Fibroblast of skin of left biceps (primary cell): ENCODE measurements at regions not wholly inside any gene's neighbourhood (a gene's known extent, or its start where the extent isn't known, plus 50 kb on each side); places are given as distances from the start of the nearest gene placed in this dataset.
"Not testable (repeated sequence)": the region's sequence is repeated elsewhere in the genome, so short reads cannot be mapped to it uniquely, and the experiment has no call there.

Source experiments
- DNase-seq, 2 experiments: peaks; one replicate each; pipeline ENCODE4 v3.0.0-alpha.2; 2013; ENCODE audit warnings: low read depth in 2 of 2

GRCh38 chr10:130261766-130262165, 125.6 kb downstream of the GLRX3 start:
- DNase-seq = no peak

GRCh38 chr10:130263289-130263688, 127.1 kb downstream of the GLRX3 start:
- DNase-seq = no peak

- DNase-seq = no peak
Observed at GRCh38 chr10:130265542-130265941, 129.4 kb downstream of the GLRX3 start.

DNA sequence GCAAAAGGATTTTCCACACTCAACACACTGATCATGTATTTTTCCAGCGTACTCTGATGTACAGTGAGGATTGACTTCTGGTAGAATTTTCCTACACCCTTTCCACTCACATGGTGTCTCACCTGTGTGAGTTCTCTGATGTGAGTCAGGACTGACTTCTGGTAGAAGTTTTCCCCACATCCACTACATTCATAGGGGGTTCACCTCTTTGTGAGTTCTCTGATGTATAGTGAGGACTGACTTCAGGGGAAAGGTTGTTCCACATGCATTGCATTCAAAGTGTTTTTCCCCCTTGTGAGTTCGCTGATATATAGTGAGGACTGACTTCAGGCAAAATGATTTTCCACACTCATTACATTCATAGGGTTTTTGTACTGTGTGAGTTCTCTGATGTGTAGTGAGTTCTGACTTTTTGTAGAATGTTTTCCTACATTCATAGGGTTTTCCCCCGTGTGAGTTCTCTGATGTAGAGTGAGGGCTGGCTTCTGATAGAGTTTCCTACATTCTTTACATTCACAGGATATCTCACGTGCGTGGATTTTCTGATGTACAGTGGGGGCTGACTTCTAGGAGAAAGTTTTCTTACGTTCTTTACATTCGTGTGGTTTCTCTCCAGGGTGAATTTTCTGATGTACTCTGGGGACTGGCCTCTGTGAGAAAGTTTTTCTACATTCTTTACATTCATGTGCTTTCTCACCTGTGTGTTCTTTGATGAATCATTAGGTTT, 146.5 kb downstream of the GLRX3 start:
- DNase-seq = no peak

GRCh38 chr10:130283219-130283545, 147.0 kb downstream of the GLRX3 start:
- DNase-seq = no peak

GRCh38 chr10:130295761-130296160, 159.6 kb downstream of the GLRX3 start:
- DNase-seq = not testable (repeated sequence)

DNA sequence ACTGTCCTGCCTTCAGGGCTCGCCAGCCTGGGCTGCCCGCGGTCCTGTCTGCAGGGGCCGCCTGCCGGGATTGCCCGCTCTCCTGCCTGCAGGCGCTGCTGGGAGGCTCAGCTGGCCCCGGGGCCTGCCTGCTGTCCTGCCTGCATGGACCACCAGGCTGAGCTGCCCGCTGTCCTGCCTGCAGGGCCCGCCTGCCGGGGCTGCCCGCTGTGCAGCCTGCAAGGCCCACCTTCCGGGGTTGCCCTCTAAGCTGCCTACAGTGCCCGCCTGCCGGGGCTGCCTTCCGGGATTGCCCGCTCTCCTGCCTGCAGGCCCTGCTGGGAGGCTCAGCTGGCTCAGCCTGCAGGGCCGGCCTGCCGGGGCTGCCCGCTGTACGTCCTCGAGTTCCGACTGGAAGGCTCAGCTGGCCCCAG, 164.4 kb downstream of the GLRX3 start:
- DNase-seq = no peak

- DNase-seq = peak in 1 of 2 experiments; percentile 4
Observed at GRCh38 chr10:130301021-130301892, 165.1 kb downstream of the GLRX3 start.

GRCh38 chr10:130326954-130327353, 190.8 kb downstream of the GLRX3 start:
- DNase-seq = no peak

DNA sequence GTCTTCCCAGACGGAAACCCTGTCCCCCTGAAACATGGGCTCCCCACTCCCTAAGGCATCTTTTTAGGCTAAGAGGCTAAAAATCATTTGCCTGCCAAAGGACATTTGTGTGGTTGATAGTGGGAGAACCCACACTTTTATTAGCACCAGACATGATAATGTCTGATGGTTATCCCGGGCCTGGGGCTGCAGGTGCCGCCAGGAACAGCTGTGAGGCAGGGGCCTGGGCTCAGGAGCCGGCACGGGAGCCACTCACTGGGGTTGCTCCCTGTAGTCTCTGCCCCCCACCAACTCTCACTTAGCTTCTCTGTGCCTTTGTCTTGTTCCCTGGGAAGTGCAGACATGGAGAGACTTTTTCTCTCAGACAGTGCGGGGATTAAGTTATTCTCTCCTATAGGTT, 193.6 kb downstream of the GLRX3 start:
- DNase-seq = no peak

DNA sequence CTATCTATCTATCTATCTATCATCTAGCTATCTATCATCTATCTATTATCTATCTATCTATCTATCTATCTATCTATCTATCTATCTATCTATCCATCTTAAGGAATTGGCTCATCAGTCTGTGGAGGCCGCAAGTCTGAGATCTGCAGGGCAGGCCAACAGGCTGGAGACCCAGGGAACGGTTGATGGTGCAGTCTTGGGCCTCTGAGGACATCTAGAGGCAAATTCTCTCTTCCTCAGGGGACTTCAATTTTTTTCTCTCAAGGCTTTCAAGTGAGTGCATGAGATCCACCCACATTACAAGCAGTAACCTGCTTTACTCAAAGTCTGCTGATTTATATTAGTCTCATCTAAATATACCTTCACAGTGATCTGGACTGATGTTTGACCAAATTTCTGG, 197.0 kb downstream of the GLRX3 start:
- DNase-seq = no peak

- DNase-seq = no peak
Observed at GRCh38 chr10:130335336-130335735, 199.1 kb downstream of the GLRX3 start.

- no peak for DNase-seq
Observed at GRCh38 chr10:130336617-130337304, 200.6 kb downstream of the GLRX3 start.

GRCh38 chr10:130337305-130337640, 201.1 kb downstream of the GLRX3 start:
- DNase-seq = no peak

DNA sequence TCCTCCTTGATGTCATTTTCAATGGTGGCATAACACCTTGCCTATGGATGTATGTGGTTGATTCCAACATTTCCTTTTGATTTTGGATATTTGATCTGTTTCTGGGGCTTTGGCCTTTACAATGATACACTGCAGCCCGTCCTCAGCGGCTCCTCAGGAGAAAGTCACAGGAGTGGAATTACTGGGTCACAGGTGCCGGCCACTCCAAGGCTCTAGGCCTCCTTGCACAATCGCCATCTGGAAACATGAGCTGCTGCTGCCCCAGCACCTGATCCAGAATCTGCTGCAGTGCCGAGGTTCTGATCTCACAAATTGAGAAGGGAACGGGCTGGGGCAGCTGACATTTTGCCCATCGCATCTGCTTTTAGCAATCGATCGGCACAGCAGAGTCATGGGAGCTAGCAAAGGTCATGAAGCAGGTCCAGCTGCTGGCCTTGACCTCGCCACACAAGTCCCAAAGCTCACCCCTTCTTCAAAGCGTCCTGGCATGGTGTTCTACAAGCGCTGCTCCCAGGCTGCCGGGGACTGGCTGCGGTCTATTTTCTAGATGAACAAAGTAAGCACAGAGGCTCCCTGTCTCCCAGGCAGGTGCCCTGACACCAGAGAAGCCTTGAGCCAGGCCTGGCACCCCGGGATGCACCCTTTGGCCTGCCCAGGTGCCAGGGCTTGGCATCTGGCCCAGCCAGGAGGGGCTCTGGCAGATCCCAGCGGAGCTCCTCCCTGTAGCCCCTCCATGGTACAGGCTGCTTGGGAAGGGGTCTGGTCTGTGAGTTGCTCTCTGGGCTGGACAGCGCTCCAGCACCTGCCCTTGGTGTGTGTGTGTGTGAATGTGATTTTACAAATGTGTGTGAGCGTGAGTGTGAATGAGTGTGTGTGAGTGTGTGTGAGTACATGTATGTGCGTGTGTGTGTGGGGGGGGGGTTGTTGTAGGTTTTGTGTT, 201.8 kb downstream of the GLRX3 start:
- no peak for DNase-seq

- DNase-seq = no peak
Observed at GRCh38 chr10:130338636-130339024, 202.4 kb downstream of the GLRX3 start.

- no peak for DNase-seq
Observed at GRCh38 chr10:130339091-130339490, 202.9 kb downstream of the GLRX3 start.

GRCh38 chr10:130339911-130340310, 203.7 kb downstream of the GLRX3 start:
- DNase-seq = no peak

DNA sequence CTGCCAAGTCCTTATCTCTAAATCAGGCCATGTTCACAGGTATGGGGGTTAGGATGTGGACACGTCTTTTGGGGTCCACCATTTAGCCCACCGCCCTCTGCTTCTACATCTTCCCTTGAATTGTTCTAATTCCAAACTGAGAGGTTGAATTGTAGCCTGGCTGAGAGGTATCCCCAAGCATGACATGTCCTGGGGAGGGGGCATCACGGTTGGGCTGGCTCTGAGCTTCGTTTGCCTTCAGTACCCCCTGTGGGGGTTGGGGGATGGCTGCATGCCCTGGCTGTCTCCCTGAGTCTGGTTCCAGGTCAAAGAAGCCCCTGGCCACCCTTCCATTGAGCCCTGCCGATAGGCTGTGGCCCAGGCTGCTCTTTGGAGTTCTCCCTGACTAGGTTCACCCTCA, 204.6 kb downstream of the GLRX3 start:
- DNase-seq = no peak

DNA sequence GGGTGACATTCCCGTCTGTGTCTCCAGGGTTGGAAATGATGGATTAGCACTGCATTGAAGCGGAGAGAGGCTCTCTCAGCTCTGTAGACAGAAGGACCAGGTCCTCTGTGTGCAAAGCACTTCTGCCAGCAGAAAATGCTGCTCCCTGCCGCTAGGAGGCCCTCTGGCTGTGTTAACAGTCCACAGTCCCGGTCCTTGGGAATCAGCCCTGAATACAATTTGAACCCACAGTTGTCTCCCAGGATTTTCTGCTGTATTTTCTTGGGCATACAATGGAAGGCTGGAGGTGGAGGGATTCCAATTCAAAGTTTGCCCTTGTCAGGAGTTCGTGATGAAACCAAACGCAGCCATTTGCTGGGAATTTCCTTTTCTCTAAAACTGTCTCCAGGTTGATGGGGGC, 205.2 kb downstream of the GLRX3 start:
- DNase-seq = no peak

DNA sequence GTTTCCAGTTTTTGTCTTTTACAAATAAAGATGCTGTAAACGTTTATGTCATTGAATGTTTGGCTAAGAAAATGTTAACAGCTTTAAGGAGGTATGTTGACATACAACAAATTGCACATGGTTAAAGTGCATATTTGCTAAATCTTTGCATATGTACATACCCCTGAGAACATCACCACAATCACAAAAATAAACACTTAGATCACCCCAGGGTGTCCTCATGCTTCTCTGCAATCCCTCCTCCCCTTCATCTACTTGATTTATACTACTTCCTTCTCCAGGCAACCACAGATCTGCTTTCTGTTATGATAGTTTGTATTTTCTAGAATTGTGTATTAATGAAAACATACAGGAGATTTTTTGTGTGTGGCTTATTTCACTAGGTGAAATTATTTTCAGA, 209.5 kb downstream of the GLRX3 start:
- DNase-seq = no peak

- no peak for DNase-seq
Observed at GRCh38 chr10:130350996-130351395, 214.8 kb downstream of the GLRX3 start.
